Effector CD8-positive, alpha-beta T cell (primary cell): ENCODE measurements at regions not wholly inside any gene's neighbourhood (a gene's known extent, or its start where the extent isn't known, plus 50 kb on each side); places are given as distances from the start of the nearest gene placed in this dataset.

Experiments used
- DNase-seq: peaks from one replicate; lab custom pipeline; 2025; lab: John Stamatoyannopoulos, UW

- DNase-seq: no peak
Measured at GRCh38 chr22:47236161-47236560, 473.7 kb downstream of the TBC1D22A start.

- DNase-seq: no peak
Measured at GRCh38 chr22:47233316-47234243, 471.1 kb downstream of the TBC1D22A start.

- DNase-seq: no peak
Measured at GRCh38 chr22:47232753-47233152, 470.3 kb downstream of the TBC1D22A start.

- DNase-seq: no peak
Measured at GRCh38 chr22:47232197-47232596, 469.7 kb downstream of the TBC1D22A start.

- no peak for DNase-seq
Measured at GRCh38 chr22:47231759-47232158, 469.3 kb downstream of the TBC1D22A start.

GRCh38 chr22:47230741-47231140 is 468.3 kb downstream of the TBC1D22A start:
- no peak for DNase-seq

GRCh38 chr22:47230251-47230650 is 467.8 kb downstream of the TBC1D22A start:
- DNase-seq: no peak

GRCh38 chr22:47228767-47229166 is 466.3 kb downstream of the TBC1D22A start:
- no peak for DNase-seq

- no peak for DNase-seq
Measured at GRCh38 chr22:47225931-47226633, 463.6 kb downstream of the TBC1D22A start.

- DNase-seq: no peak
Measured at GRCh38 chr22:47225080-47225930, 462.9 kb downstream of the TBC1D22A start.
